ENCODE measurements at regions not wholly inside any gene's neighbourhood (a gene's known extent, or its start where the extent isn't known, plus 50 kb on each side); places are given as distances from the start of the nearest gene placed in this dataset.

GRCh38 chr12:67430708-67431335, 161.7 kb downstream of the CAND1 start:
- Histone ChIP-seq H3K9me3 (ENCODE audit: low read depth) (no peaks in the 10 kb centered on the region), H3K4me3 (no peak overlapping the region), H3K27ac (no peak overlapping the region), H3K4me1 (ENCODE audit: low read depth) (peaks cover 7% of the 10 kb centered on the region), H3K36me3 (no peaks in the 10 kb centered on the region), H3K27me3 (no peaks in the 10 kb centered on the region)
- peak; percentile 31 for TF ChIP-seq CTCF (IDR thresholded peaks at IDR 0.05; ENCODE audit: low read depth, low read length)
- DNase-seq (ENCODE audit: low read depth in 1 of 2, low spot score in 1 of 2), result peak; percentile 28 to 77

- no peak overlapping the region for H3K4me3 ChIP-seq
- no peaks in the 10 kb centered on the region for H3K36me3 ChIP-seq
- peak in 1 of 2 donors; percentile 55 for DNase-seq (ENCODE audit: low read depth in 1 of 2, low spot score in 1 of 2)
- no peak for TF ChIP-seq CTCF (IDR thresholded peaks at IDR 0.05; ENCODE audit: low read depth, low read length)
- H3K4me1 ChIP-seq (ENCODE audit: low read depth), result peaks cover under 1% of the 10 kb centered on the region
- H3K27ac ChIP-seq, result no peak overlapping the region
- no peaks in the 10 kb centered on the region for H3K27me3 ChIP-seq
- H3K9me3 ChIP-seq (ENCODE audit: low read depth), result no peaks in the 10 kb centered on the region
Measured at GRCh38 chr12:67431411-67432020, 162.4 kb downstream of the CAND1 start.

- peaks cover 3% of the 10 kb centered on the region for H3K4me1 ChIP-seq (ENCODE audit: low read depth)
- TF ChIP-seq CTCF (IDR thresholded peaks at IDR 0.05; ENCODE audit: low read depth, low read length), result no peak
- DNase-seq (ENCODE audit: low read depth in 1 of 2, low spot score in 1 of 2), result no peak
- no peak overlapping the region for H3K27ac ChIP-seq
- no peak overlapping the region for H3K4me3 ChIP-seq
- H3K27me3 ChIP-seq, result no peaks in the 10 kb centered on the region
- H3K9me3 ChIP-seq (ENCODE audit: low read depth), result no peaks in the 10 kb centered on the region
- H3K36me3 ChIP-seq, result no peaks in the 10 kb centered on the region
Measured at GRCh38 chr12:67433385-67434175, 164.4 kb downstream of the CAND1 start.

- H3K4me3 ChIP-seq, result no peak overlapping the region
Measured at GRCh38 chr12:67434671-67435370, 165.7 kb downstream of the CAND1 start.

More at GRCh38 chr12:67434671-67435370, 165.7 kb downstream of the CAND1 start:
- Histone ChIP-seq H3K36me3 (no peaks in the 10 kb centered on the region), H3K4me1 (ENCODE audit: low read depth) (peaks cover 3% of the 10 kb centered on the region), H3K27me3 (no peaks in the 10 kb centered on the region), H3K9me3 (ENCODE audit: low read depth) (no peaks in the 10 kb centered on the region), H3K27ac (no peak overlapping the region)
- DNase-seq (ENCODE audit: low read depth in 1 of 2, low spot score in 1 of 2), result peak in 1 of 2 donors; percentile 88
- no peak for TF ChIP-seq CTCF (IDR thresholded peaks at IDR 0.05; ENCODE audit: low read depth, low read length)

Data from cardiac muscle cell (in vitro differentiated cells and primary cell).